ENCODE measurements at regions not wholly inside any gene's neighbourhood (a gene's known extent, or its start where the extent isn't known, plus 50 kb on each side); places are given as distances from the start of the nearest gene placed in this dataset.

GRCh38 chr1:193552274-193552673 lies 365.9 kb upstream of the B3GALT2 start:
- TF ChIP-seq, protein P1, sequence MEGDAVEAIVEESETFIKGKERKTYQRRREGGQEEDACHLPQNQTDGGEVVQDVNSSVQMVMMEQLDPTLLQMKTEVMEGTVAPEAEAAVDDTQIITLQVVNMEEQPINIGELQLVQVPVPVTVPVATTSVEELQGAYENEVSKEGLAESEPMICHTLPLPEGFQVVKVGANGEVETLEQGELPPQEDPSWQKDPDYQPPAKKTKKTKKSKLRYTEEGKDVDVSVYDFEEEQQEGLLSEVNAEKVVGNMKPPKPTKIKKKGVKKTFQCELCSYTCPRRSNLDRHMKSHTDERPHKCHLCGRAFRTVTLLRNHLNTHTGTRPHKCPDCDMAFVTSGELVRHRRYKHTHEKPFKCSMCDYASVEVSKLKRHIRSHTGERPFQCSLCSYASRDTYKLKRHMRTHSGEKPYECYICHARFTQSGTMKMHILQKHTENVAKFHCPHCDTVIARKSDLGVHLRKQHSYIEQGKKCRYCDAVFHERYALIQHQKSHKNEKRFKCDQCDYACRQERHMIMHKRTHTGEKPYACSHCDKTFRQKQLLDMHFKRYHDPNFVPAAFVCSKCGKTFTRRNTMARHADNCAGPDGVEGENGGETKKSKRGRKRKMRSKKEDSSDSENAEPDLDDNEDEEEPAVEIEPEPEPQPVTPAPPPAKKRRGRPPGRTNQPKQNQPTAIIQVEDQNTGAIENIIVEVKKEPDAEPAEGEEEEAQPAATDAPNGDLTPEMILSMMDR (IDR thresholded peaks at IDR 0.05; ENCODE audit: low read depth, low read length, poor library complexity, severe bottlenecking), result no peak
- no peak for TF ChIP-seq EZH2phosphoT487 (IDR thresholded peaks at IDR 0.05; ENCODE audit: borderline replicate concordance, low read length)
